ENCODE measurements at regions not wholly inside any gene's neighbourhood (a gene's known extent, or its start where the extent isn't known, plus 50 kb on each side); places are given as distances from the start of the nearest gene placed in this dataset.
A peak's percentile ranks its signal among the peaks of the same experiment; 100 is the strongest.

DNA sequence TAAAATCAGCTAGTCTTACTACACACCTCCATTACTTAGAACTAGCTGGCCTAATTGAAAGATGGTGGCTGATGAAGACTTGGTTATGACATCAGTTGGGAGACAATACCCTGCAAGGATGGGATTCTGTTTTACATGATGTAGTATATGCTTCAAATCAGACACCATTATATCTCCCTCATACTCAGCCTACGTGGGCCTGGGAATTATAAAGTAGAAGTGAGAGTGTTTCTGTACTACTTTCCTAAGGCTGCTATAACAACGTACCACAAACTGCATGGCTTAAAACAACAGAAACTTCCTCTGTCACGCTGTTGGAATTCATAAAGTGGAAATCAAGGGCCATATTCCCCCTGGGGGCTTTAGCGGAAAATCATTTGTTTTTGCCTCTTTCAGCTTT is 190.4 kb downstream of the PAH start:
- TF ChIP-seq POLR2A (IDR thresholded peaks at IDR 0.05; ENCODE audit: low read depth, low read length) (no peak), TAF1 (IDR thresholded peaks at IDR 0.05; ENCODE audit: low read depth, low read length) (no peak), POLR2AphosphoS5 (IDR thresholded peaks at IDR 0.05; ENCODE audit: low read depth, low read length) (no peak), SPI1 (IDR thresholded peaks at IDR 0.05; ENCODE audit: low read depth, low read length) (0 out of 2 replicates have a peak, but pooled peaks have one; percentile 35)

All from GM12891 (cell line).